Stimulated activated CD4-positive, alpha-beta T cell treated with anti-CD3 and anti-CD28 coated beads, Interleukin-1b, Interleukin-23, amount 100 ng/mL, for 24 hours (primary cell): ENCODE measurements at regions not wholly inside any gene's neighbourhood (a gene's known extent, or its start where the extent isn't known, plus 50 kb on each side); places are given as distances from the start of the nearest gene placed in this dataset.
"Not testable (repeated sequence)": the region's sequence is repeated elsewhere in the genome, so short reads cannot be mapped to it uniquely, and the experiment has no call there.

ENCODE experiments used
- DNase-seq, 4 experiments: peaks; one replicate each; pipeline ENCODE4 v3.0.0-alpha.2; 2020; ENCODE audit warnings: low read depth in 4 of 4, low spot score in 1 of 4

DNA sequence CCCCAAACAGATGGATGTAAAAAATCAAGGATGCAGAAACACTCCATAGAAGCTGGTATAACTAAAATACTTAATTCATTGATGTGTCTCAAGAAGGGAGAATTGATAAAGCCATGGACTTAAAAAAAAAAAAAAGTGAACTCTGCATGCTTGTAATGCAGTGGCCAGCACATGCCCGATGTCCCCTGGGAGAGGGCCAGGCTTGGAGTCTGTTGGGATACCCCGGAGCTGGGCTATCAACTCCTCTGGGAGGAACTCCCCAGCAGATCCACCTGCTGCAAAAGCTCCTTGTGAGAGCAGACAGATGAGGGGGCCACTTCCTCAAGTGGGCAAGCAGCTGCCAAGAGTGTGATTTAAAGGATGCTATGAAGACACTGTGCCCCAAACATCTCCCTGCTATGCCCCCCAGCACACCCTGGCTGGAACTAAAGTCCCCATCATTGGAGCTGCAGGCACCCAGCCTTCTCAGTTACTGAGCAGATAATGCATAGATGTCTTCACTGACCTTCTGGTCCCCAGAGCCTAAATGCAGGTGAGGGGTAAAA is 311.5 kb upstream of the ID2 start:
- no peak for DNase-seq

DNA sequence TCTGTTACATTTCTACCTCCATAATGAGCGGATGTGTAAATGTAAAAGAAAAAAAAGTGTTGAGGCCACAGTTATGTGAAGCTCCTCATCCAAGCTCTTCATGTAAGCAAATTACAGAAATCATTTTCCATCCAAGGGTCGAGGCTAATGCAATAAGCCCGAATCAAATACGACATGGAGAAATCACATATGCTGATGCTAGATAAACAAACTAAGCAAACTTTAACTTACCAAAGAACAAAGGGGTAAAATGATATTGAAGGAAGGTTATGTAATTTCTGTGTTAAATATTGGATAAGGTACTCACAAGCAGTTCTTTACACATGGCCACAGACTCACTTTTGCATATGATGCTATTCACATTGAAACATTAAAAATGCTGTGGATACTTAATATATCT is 310.2 kb upstream of the ID2 start:
- no peak for DNase-seq

DNA sequence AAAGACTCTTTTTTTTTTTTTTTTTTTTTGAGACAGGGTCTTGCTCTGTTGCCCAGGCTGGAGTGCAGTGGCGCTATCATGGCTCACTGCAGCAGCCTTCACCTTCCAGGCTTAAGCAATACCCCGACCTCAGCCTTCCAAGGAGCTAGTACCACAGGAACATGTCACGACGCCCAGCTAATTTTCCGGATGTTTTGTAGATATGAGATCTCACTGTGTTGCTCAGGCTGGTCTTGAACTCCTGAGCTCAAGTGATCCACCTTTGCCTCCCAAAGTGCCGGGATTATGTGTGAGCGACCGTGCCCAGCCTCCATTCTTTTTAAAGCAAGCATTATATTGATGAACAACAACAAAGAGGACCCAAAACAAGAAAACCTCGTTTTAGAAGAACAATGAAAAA is 307.1 kb upstream of the ID2 start:
- DNase-seq = no peak

DNA sequence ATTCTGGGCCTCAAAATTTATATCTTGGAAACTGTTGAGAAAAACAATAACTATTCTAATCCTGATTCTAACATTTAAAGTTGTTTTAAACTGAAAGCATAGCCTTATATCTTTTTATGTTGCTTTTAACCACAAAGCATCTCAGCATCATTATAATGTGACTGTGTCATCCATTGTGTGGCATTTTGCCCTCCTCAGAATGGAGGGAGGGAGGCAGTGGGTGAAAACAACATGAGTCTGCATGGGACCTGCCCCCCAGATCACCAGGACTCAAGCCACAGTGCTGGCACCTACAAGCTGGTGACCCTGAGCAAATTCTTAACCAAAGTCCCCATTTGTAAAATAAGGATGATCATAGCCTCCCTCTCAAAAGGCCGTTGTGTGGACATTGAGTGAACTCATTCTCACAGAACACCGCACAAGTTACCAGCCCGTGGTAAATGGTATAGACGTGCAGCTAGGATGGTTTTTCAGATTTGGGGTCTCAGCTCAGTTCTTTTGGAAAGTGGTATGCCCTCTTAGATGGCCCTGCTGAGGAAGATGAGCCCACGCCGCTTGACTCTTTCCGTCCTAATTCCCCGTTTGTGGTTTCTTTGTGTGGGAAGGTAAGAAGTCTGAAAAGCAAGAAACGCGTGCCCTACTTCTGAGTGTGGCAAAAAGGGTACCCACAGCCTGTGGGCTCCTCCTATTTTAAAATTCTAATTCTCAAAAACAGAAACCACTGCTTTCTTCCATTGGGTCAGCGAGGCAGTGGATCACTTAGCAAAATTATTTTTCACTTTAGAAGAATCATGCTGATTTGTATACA is 305.0 kb upstream of the ID2 start:
- no peak for DNase-seq

DNA sequence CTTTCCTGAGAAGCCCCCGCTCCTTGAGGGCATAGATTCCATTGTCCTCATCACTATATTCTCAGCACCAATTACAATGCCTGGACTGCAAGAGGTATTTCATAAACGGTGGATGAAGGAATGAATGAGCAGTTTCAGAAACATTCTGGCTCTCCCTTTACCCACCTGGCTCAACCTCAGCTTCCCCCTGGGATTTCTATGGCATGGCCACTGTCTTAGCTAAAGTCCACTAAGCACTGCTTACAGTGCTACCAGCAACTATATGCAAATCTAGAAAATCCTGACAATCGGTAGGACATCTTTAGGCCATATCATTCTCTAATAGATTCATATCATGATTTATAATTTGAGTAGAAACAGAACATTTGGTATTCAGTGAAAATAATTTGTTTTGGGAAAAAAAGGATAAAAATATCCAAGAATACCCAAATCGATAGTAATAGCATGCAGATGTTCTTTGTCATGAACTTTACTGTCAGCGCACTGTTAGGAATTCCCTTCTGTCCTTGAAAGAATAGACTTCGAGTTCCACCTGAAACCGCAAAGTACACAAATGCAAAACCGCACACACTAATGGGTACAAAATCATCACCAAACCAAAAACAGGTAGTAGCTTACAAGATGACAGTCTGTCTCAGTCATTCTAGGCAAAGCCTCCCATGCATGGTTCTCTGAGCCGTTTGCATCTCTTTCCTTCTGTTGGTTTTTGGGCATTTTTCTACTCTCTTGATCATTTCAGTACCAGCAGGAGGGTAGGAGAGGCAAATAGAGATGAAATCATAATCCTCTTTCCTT is 303.6 kb upstream of the ID2 start:
- no peak for DNase-seq

DNA sequence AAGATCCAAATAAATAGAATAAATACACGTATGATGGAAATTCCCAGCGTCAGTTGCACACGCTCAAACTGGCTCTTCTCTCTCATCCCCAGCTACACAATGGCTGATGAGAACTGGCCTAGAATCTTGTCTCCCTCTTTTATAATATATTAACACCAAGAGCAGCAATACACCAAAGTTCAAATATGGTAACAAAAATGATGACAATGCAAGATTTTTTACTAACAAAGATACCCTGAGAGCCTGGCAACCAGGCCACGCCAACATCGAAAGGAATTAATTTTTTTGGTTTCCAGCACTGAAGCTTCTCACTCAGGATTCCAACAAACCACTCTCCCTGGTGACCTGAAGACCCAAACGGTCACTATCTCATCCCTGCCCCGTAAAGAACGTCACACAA is 302.7 kb upstream of the ID2 start:
- DNase-seq = no peak

DNA sequence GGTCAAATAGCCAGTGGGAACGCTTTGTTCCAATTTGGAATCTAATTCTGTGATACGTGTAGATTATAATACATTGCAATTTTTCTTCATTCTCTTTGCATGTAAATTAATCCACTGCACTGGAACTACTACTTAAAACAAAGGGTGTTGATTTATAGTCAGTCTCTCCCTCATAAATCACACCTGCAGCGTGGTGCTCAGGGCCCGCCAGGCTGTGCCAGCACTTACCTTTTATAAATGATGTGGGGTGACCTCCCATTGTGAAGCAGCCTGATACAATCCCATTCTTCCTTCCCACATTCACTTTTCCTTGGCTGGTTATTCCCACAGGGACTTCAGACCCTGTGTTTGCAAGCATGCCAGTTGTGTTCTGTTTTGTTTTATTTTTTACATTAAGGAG is 302.3 kb upstream of the ID2 start:
- no peak for DNase-seq

DNA sequence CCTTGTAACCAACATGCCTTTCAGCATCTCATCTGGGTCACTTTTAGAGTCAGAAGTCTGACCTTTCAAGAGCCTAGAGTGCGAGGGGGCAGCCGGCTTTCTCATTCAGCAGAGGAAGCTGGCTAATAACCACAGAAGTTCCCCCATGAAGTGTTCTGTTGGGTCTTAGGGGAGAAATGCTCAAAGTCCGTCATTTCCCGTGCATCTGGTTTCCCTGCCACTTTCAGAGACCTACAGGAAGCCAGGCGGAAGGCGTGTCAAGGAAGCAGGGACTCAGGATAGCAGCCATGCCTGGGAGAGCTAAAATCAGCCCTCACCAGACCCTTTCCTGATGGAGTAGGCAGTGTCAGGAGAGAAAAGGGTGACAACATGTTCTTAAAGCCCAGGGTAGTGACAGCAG is 301.8 kb upstream of the ID2 start:
- no peak for DNase-seq

DNA sequence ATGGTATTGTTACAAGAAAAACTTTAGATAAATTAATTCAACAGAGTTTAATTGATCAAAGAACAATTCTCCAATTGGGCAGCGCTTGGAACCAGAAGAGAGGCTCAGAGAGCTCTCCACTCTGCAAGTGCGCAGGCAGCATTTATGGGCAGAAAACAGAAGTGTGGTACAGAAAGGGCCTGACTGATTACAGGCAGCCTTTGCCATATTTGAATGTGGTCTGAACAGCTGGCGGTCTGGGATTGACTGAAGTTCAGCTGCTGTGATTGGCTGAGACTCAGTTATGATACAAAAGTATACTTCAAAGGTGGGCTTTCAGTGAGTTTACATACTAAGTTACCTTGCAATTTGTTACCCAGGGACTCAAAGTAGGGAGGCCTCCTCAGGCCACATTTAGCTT is 301.3 kb upstream of the ID2 start:
- no peak for DNase-seq

DNA sequence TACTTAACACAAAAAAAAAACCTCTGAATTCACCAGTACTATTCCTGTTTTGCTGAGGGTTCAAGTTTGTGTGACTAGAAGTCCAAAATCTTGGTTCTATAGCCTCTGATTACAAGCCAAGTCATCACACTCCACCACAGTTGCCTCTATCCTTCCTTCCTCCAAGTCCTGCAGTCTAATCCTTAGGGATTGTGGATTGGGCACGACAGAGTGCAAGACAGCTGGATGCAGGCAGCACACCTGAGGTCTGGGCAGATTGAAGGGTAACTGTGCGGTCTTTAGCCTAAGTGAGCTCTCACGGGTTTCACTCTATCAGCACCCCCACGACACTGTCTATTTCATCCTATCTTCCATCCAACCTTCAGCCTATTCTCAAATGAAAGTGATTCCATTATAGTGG is 299.4 kb upstream of the ID2 start:
- no peak for DNase-seq

DNA sequence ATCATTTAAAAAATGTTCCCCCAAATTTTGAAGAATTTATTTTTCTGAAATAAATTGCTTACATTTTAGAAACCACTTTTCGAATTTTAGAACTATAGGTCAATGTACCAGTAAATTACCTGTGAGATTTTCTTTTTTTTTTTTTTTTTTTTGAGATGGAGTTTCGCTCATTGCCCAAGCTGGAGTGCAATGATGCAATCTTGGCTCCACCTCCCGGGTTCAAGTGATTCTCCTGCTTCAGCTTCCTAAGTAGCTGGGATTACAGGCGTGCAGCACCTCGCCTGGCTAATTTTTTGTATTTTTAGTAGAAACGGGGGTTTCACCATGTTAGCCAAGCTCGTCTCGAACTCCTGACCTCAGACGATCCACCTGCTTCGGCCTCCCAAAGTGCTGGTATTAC is 295.1 kb upstream of the ID2 start:
- not testable (repeated sequence) for DNase-seq

DNA sequence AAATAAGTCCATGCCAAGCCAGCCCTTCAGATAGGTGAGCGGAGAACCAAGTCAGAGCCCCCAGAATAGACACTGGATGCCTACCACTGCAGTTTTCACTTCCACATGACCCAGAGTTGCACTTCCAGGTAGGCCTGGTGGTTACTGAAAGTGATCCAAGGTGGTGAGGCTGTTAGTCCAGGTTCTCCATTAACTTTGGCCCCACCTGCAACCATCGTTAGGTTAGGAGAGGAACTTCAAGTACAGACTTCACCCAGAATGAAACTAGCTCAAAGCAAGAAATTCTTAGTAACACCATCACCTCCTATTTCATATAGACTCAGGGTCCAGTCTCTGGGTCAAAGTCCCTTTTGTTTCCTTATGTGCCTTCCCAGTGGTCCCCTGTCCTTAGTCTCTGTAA is 293.1 kb upstream of the ID2 start:
- no peak for DNase-seq

DNA sequence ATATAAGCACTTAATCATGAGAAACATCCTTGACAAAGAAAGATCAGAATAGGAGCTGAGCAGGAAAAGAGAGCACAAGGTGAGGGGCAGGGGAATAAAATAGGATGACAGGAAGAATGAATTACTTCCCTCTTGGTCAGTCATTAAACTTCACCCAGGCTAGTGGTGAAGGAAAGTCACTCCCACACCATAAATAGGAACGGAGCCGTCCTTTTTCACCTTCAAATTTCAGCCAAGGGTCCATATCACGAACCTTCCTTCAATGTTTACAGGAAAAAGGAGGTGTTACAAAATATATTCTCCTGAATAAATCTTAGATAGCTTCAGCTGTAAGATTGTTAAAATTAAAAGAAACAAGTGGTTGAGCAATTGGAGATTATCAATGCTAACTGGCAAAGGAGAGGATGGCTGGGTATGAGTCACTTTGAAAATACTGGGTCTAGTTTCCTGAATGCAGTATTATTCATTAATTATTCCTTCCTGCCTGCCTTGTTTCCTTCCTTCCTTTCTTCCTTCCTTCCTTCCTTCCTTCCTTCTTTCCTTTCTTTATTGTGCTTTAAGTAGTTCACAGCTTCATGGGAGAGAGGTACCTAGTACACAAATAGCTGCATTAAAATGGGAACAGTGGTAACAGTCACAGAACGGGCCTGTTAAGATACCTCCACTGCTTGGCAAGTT is 292.3 kb upstream of the ID2 start:
- DNase-seq = no peak

DNA sequence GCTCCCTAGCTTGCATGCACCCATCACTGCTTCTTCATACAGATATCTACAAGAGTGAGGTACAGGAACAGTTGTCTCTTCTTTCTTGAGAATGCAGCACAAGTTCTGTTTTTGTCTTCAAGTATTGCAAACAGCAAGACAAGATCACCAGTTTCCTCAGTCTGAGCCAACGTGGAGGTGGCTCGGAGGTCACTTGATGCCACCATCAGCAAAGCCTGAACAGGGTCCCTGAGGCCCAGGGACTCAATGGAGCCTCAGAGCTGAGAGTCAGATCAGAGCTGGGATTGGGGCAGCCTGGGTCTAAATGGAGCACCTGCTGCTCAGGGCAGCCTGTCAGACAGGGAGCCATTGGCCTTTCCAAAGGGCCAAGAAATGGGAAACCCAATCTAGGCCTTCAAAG is 290.7 kb upstream of the ID2 start:
- DNase-seq = no peak

DNA sequence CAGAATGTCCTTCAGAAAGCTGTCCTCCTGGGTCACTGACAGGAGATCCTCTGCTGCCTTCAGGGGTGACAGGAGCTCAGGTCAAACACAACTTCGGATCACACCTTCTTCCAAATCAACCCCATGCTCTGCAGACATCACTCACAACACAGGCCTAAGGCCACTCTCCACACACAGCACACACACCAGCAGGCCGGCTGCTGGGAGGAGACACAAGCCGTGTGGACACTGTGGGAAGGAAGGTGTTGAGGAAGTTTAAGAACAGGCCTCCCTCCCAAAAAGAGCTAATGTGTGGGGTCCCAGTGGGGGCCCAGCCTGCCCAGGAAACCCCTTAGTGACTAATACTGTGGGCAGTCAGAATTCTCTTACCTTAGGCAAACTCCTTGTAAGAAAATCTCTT is 290.3 kb upstream of the ID2 start:
- DNase-seq = no peak

DNA sequence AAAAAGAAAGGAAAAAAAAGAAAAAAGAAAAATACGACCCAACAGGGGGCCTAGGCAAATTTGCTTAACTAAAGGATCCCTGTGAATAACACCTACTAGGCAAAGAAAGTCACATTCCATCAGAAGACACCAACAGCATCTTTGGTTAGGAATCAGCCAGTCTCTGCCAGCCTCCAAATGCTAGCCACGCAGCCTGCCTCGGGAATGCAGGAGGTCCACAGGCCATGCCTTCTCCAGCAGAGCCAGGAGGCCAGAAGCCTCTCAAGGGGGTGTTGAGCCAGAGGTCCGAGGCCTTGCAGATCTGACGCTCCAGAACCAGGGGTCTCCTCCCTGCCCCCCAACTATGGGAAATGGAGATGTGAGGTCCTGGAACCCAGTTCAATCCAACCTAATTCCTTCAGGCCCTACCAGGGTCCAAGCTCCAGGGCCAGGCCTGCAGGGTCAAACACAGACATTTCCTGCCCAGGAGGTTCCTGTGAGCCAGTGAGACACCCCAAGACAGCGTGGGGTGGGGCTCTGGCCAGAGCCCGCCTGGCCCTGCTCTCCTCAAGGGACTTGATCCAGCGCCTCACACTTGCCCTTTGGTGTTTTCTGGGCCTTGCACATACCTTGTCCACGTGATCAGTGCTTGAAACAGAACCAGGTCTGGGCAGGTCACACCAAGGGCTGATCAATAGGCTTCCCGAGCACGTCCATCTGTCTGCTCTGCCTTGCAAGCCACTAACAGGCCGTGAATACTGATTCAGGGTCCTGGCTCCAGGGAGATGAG is 289.6 kb upstream of the ID2 start:
- no peak for DNase-seq

DNA sequence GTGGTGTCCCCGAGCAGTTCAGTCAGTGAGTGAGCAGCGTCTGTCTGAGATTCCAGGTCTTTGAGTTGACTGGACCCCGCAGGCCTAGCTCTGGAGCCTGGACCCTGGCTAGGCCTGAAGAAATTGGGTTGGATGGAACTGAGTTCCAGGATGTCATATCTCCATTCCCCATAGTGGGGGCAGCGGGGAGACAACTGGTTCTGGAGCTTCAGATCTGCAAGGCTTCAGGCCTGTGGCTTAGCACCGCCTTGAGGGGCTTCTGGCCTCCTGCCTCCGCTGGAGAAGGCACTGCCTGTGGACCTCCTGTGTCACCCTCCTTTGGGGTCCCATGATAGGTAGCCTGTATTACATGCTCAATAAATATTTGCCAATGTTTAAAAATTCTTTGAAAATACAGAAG is 288.4 kb upstream of the ID2 start:
- DNase-seq = no peak

DNA sequence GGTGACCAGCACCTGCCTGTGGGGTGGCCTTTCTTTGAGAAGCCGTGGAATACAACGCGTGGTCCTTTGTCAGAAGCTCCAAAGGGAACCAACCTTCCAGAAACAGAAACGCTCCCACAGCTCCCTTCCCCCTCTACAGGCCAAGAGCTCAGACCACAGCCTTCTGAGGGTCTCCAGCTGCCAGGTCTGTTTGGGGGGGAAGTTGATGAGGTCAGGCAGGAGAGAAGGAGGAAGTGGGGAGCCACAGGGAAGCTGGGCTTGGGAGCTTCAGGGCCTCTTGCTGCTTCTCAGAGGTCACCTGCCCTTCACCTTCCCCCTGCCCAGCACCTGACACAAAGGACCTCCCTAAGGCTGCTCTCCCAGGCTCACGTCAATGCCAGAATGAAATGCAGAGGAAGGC is 287.7 kb upstream of the ID2 start:
- no peak for DNase-seq

DNA sequence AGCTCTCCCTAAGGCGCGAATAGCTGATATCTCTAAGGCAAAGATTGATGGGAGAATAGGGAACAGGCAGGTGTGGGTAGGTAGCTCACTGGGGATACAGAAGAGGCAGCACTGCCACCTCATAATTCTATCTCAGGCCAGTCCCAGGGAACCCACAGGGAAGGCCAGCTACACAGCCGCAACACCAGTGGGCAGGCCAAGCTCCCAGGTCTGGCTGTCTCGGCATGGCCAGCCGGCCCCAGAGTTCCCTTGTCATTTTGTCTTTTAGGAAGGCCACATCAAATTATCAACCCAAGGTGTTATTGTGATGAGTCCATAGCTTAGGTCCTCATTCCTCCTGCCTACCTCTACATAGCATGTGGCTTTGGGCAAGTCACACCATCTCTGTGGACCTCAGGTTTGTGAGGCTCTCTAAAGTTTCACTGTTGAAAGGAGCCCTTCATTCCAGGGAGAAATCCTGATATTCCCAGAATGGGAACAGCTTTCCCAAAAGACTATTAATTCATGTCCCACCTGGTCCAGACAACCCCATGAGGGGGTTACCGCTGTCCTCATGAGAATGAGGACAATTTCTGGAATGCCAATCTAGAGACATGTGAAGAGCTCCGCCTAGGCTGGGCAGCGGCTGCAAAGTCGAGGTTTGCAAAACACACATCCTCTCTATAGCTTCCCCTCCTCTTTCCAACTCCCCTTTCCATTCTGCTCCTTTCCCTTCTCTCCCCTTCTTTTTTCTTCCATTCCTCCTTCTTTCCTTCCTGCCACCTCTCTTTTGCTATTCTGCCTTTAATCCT is 287.1 kb upstream of the ID2 start:
- DNase-seq = no peak

DNA sequence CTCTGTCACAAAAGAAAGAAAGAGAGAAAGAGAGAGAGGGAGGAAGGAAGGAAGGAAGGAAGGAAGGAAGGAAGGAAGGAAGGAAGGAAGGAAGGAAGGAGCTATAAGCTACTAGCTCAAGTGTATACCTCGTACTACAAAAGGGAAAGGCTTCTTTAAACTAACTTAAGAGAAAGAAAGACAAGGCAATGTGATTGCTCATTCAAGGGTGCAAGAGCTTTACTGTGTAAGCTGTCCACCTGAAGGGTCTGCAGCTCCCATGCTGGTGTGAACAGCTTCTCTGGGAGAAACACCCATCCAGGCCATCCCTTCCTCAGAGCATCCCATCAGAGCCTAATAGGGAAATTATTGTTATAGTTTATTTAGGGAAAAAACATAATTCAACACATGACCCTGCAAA is 286.1 kb upstream of the ID2 start:
- no peak for DNase-seq
